MV-4-11 (cell line): ENCODE measurements at regions not wholly inside any gene's neighbourhood (a gene's known extent, or its start where the extent isn't known, plus 50 kb on each side); places are given as distances from the start of the nearest gene placed in this dataset.

ENCODE experiments used
- DNase-seq: peaks from one replicate; lab custom pipeline; 2025; lab: John Stamatoyannopoulos, UW

GRCh38 chr1:234554218-234554697 is 55.7 kb downstream of the IRF2BP2 start:
- DNase-seq: no peak

GRCh38 chr1:234553240-234554188 is 56.5 kb downstream of the IRF2BP2 start:
- no peak for DNase-seq

GRCh38 chr1:234551032-234551378 is 59.0 kb downstream of the IRF2BP2 start:
- DNase-seq: no peak

GRCh38 chr1:234550341-234551031 is 59.5 kb downstream of the IRF2BP2 start:
- no peak for DNase-seq

- no peak for DNase-seq
These were observed 60.4 kb downstream of the IRF2BP2 start for GRCh38 chr1:234549447-234550021.

GRCh38 chr1:234546890-234547788 is 62.8 kb downstream of the IRF2BP2 start:
- peak; percentile 34 for DNase-seq

GRCh38 chr1:234546387-234546704 is 63.6 kb downstream of the IRF2BP2 start:
- no peak for DNase-seq

GRCh38 chr1:234545517-234546386 is 64.2 kb downstream of the IRF2BP2 start:
- DNase-seq: no peak

- DNase-seq: no peak
These were observed 65.2 kb upstream of the TARBP1 start for GRCh38 chr1:234544087-234544579.

- DNase-seq: no peak
These were observed 64.6 kb upstream of the TARBP1 start for GRCh38 chr1:234543442-234544086.

- DNase-seq: no peak
These were observed 63.4 kb upstream of the TARBP1 start for GRCh38 chr1:234542211-234542850.

GRCh38 chr1:234541286-234541975 is 62.5 kb upstream of the TARBP1 start:
- no peak for DNase-seq

GRCh38 chr1:234540404-234540762 is 61.4 kb upstream of the TARBP1 start:
- no peak for DNase-seq

- no peak for DNase-seq
These were observed 60.9 kb upstream of the TARBP1 start for GRCh38 chr1:234539666-234540403.

GRCh38 chr1:234538930-234539649 is 60.1 kb upstream of the TARBP1 start:
- no peak for DNase-seq

- no peak for DNase-seq
These were observed 59.2 kb upstream of the TARBP1 start for GRCh38 chr1:234538062-234538731.

- DNase-seq: no peak
These were observed 58.3 kb upstream of the TARBP1 start for GRCh38 chr1:234537236-234537635.
